Occipital lobe (tissue), 1 donor: ENCODE measurements at regions not wholly inside any gene's neighbourhood (a gene's known extent, or its start where the extent isn't known, plus 50 kb on each side); places are given as distances from the start of the nearest gene placed in this dataset.
"Not testable (repeated sequence)": the region's sequence is repeated elsewhere in the genome, so short reads cannot be mapped to it uniquely, and the experiment has no call there.

ENCODE experiments used
- DNase-seq: peaks from one replicate; lab custom pipeline; 2025; lab: John Stamatoyannopoulos, UW

GRCh38 chr2:78701546-78701945 lies 324.0 kb upstream of the REG3G start:
- DNase-seq: no peak

GRCh38 chr2:78707776-78708386 lies 317.6 kb upstream of the REG3G start:
- no peak for DNase-seq

GRCh38 chr2:78710632-78711375 lies 314.7 kb upstream of the REG3G start:
- no peak for DNase-seq

GRCh38 chr2:78715293-78715692 lies 310.2 kb upstream of the REG3G start:
- no peak for DNase-seq

GRCh38 chr2:78718024-78718423 lies 307.5 kb upstream of the REG3G start:
- DNase-seq: no peak

- DNase-seq: no peak
Measured at GRCh38 chr2:78718473-78718872, 307.0 kb upstream of the REG3G start.

- no peak for DNase-seq
Measured at GRCh38 chr2:78721355-78722033, 304.0 kb upstream of the REG3G start.

GRCh38 chr2:78734221-78734620 lies 291.3 kb upstream of the REG3G start:
- no peak for DNase-seq

- no peak for DNase-seq
Measured at GRCh38 chr2:78739282-78739681, 286.2 kb upstream of the REG3G start.

- DNase-seq: no peak
Measured at GRCh38 chr2:78749638-78750037, 275.9 kb upstream of the REG3G start.

GRCh38 chr2:78750219-78750618 lies 275.3 kb upstream of the REG3G start:
- no peak for DNase-seq

- no peak for DNase-seq
Measured at GRCh38 chr2:78754930-78755329, 270.6 kb upstream of the REG3G start.

GRCh38 chr2:78757191-78757590 lies 268.3 kb upstream of the REG3G start:
- no peak for DNase-seq

- no peak for DNase-seq
Measured at GRCh38 chr2:78757640-78758039, 267.9 kb upstream of the REG3G start.

- not testable (repeated sequence) for DNase-seq
Measured at GRCh38 chr2:78758765-78759164, 266.7 kb upstream of the REG3G start.

GRCh38 chr2:78766459-78766858 lies 259.0 kb upstream of the REG3G start:
- DNase-seq: no peak

- DNase-seq: no peak
Measured at GRCh38 chr2:78768016-78768415, 257.5 kb upstream of the REG3G start.

GRCh38 chr2:78775291-78775690 lies 250.2 kb upstream of the REG3G start:
- no peak for DNase-seq

- DNase-seq: no peak
Measured at GRCh38 chr2:78778756-78779510, 246.6 kb upstream of the REG3G start.

- no peak for DNase-seq
Measured at GRCh38 chr2:78779761-78780160, 245.7 kb upstream of the REG3G start.

GRCh38 chr2:78780256-78780655 lies 245.2 kb upstream of the REG3G start:
- DNase-seq: no peak
